ENCODE measurements at regions not wholly inside any gene's neighbourhood (a gene's known extent, or its start where the extent isn't known, plus 50 kb on each side); places are given as distances from the start of the nearest gene placed in this dataset.

GRCh38 chr6:48212501-48212900 is 101.5 kb upstream of the PTCHD4 start:
- no peak for DNase-seq

GRCh38 chr6:48206091-48206490 is 95.1 kb upstream of the PTCHD4 start:
- no peak for DNase-seq

GRCh38 chr6:48200869-48201390 is 89.9 kb upstream of the PTCHD4 start:
- no peak for DNase-seq

- DNase-seq: no peak
Observed at GRCh38 chr6:48199499-48199898, 88.5 kb upstream of the PTCHD4 start.

GRCh38 chr6:48197941-48198340 is 86.9 kb upstream of the PTCHD4 start:
- no peak for DNase-seq

GRCh38 chr6:48194596-48195295 is 83.7 kb upstream of the PTCHD4 start:
- no peak for DNase-seq

GRCh38 chr6:48188158-48188557 is 77.2 kb upstream of the PTCHD4 start:
- no peak for DNase-seq

- DNase-seq: no peak
Observed at GRCh38 chr6:48186746-48187145, 75.7 kb upstream of the PTCHD4 start.

GRCh38 chr6:48184648-48185047 is 73.7 kb upstream of the PTCHD4 start:
- no peak for DNase-seq

GRCh38 chr6:48183811-48184605 is 73.0 kb upstream of the PTCHD4 start:
- DNase-seq: no peak

- no peak for DNase-seq
Observed at GRCh38 chr6:48183178-48183577, 72.2 kb upstream of the PTCHD4 start.

GRCh38 chr6:48178700-48179099 is 67.7 kb upstream of the PTCHD4 start:
- DNase-seq: no peak

- no peak for DNase-seq
Observed at GRCh38 chr6:48177786-48178185, 66.8 kb upstream of the PTCHD4 start.

- DNase-seq: no peak
Observed at GRCh38 chr6:48176645-48177308, 65.8 kb upstream of the PTCHD4 start.

- DNase-seq: no peak
Observed at GRCh38 chr6:48169635-48170034, 58.6 kb upstream of the PTCHD4 start.
